ENCODE measurements at regions not wholly inside any gene's neighbourhood (a gene's known extent, or its start where the extent isn't known, plus 50 kb on each side); places are given as distances from the start of the nearest gene placed in this dataset.

DNA sequence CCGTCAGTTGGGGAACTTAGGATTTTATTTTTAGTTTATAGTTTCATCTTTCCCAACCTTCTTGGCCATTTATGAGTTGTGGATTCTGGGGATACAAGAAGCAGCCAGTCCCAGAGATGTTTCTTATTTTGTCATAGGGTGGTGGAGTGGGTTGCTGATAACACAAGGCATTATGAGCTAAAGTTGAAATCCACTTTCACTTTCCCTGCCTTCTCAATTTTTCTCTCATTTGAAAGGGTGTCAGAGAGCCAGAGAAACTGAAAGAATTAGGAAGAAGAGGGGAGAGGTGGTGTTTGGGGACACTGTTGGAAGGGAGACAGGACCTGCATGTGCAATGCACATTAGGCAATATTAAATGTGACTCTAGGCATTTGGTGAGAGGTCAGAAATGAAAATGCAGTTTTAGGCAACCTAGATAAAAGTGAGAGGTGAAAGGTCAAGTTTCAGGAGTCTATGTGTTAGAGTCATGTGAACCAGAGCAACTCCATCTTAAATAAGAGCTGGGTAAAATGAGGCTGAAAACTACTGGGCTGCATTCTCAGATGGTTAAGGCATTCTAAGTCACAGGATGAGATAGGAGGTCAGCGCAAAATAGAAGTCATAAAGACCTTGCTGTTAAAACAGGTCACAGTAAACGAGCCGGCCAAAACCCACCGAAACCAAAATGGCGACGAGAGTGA lies 71.1 kb upstream of the F3 start:
- DNase-seq: no peak

DNA sequence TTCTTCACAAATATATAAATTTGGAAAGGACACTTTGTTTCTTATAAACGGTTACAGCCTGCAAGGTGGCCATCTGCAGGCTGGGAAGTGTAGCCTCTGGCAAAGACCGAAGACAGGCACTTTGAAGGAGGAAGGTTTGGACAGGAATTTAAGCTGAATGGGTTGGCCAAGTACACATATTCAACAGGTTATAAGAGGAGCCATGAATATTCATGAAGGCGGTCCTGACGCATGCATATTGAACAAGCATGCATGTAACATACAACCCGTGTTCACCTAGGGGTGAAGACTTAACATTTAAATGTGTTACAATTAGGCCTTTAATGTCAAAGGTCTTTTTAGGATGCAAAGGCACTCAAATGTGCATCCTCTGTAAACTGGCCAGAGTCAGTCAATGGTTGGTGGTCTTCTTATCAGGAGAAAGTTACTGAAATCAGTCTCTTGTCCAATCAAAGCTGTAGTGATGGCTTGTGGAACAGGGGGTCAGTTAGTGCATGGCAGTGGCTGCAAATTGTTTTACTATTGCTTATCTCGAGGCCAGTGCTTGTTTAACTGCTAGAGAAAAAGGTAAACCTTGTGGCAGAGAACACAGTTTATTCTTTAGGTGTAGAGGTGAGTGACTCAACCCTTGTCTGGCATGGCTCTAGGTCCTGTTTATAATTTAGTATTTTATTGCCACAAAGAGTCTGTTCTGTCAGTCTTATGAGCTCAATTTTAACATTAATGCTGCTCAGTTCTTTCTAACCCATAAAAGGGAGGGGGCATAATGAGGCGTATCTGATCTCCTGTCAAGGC lies 70.3 kb upstream of the F3 start:
- DNase-seq: no peak

DNA sequence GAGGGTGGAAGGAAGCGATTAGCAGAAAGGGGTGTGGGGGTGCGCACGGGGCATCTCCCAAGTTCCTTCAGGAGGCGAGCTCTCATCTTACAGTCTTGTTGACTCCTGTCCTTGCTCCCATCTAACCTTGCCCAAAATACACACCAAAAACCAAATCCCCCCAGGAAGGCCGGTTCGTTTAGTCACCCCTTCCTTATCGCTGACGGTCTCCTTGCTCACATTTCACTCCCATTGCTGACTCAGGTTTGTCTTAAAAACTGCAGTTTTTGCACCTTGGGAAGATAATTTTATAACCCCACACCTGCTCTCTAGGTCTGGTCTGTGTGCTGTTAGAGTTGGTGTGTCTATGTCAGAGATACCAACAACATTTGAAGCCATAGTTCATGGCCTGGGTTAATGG lies 68.1 kb upstream of the F3 start:
- DNase-seq: no peak

DNA sequence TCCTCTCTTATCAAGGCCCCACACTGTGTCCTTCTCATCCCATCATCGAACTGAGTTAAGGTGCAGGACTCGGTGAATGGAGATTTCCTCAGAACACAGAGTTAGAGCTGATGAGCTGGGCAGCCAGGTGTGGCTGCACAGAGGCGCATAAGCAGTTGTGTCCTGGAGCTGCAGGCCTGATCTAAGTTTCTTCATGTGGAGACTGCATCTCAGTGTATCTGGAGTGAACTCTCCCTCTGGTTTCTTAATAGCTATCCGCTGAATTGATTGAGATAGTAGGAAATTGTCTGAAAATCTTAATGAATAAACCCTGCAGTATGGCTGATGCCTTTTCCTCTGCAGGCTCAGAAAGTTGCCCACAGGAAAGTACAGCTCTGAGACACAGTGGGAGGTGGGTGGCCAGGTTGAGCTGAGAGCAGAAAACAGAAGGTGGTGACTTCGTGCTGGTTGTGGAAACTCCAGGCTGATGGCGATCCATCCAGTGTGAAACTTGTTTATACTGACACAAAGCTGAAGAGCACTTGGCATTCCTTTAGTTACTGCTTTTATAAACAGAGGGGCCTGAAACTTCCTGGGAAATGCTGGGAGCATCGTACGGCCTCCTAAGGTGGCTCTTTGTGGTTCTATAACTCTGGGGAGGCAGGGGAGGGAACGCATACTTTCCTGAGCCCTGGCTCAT lies 67.4 kb upstream of the F3 start:
- no peak for DNase-seq

DNA sequence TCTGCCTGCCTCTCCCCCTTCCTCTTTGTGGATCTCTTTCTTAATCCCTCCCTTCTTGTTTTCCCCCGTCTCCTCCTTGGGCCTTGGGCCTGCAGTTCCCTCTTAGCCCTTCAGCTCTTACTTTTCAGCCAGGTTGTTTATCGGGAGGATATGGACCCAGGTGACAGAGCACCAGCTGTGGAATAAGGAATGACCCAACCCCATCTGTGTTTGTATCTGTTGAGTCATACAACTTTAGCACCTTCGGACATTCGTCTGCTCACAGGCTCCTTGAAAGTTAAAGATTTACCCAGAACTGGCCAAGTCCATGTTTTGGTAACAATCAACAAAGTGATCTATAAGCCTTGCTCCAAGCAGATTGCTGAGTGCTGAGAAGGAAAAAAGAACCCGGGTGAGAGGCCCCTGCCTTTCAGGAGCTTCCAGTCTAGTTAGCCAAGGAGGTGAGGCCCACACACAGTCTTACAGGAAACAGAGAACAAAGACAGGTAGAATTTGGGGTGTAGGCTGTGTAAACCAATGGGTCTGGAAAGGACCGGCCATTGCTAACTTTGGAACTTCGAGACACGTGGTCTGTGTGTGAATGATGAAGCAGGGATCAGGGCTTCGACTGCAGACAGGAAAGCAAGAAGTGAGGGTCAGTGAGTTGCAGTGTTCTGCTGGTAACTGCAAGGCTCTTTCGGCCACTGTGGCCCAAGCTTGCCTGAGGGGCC lies 66.7 kb upstream of the F3 start:
- DNase-seq: no peak

DNA sequence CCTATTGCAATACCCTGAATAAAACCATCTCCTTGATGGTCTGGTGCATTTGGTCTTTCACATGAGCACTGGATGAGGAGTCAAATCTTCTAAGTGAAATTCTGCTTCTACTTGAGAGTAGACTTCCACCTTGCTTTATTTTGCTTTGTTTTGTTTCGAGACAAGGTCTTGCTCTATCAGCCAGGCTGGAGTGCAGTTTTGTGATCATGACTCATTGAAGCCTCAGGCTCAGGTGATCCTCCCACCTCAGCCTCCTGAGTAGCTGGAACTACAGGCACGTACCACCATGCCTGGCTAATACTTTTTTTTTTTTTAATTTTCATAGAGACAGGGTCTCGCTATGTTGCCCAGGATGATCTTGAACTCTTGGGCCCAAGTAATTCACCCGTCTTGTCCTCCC lies 65.8 kb upstream of the F3 start:
- no peak for DNase-seq

DNA sequence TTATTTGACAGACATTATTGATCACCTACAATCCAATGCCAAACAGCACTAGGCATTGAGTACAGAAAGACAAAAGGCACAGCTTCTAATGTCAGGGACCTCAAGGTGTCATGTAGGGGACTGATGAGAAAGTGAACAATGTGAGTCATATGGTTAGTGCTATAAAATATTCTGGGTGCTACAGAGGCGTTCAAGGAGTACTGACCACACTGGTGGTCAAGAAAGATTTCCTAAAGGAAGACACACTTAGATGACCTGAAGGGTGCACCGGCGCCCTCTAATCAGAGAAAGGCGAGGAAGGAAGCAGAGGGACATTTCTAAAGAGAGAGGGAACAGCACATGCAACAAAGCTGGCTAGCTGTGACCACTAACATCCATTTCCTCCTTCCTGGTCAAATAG lies 64.9 kb upstream of the F3 start:
- peak; percentile 21 for DNase-seq

DNA sequence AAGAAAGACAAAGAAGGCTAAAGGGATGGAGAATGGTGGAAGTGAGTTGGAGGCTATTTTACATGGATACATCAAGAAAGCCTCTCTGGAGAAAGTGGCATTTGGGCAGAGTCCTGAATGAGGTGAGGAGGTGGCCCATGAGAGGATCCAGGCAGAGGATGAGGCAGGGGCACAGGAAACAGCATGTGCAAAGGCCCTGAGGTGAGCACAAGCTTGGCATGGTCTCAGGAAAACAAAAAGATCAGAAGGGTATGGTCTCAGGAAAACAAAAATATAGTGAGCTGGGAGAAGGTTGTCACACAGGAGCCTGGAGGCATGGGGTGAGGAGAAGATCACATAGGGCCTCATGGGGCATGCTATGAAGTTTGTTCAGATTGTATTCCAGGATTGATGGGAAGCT lies 62.1 kb upstream of the F3 start:
- no peak for DNase-seq

DNA sequence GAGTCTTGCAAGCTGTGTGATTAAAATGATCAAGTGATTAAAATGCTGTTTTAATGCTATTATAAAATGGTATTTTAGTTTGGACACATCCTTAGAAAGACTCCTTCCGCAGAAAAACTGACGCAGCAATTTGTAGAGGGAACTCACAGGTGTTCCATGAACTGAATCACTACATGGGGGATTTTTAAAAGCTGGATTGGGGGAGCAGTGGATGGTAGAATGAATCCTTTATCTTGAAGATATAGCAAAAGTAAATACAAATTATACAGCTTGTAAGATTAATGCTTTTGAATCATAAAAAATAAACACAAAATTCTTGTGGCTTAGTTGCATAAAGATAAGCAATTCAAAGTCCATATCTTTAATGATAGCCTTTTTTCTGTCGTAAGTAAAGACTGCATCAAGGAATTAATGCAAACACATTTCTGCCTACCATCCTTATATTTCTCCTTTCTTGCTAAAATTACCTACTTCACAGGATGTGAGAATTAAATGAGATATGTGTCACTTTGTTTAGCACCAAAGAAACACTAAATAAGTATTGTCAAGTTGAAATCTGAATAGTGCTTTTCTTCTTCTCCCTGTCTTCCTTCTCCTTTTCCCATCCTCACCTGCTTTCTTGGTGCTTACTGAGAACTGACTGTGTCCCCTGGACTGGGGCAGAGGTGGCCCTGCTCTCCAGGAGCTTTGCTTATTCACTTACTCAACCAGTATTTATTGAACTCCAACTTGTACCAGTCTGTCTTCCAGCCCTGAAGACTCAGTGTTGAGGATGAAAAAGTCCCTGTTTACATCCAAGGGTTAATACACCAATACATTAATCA lies 61.5 kb upstream of the F3 start:
- no peak for DNase-seq

DNA sequence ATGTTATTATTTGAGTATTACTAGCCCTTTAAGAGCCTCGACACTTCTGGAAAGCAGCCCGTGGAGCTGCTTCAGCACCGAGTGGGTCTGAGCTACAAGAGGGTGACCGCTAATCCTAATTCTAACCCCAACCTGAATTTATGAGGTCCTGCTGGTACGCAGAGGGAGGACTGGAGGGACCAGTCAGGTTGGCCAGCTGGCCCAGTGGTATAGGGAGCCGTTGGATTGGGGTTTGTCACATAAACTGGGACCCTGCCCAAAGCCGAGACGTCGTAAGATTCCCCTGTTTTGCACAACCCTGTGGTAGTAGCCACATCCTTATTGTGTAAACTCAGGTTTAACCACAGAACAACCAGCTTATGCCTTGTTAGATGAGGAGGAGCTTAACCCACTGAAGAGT lies 60.8 kb upstream of the F3 start:
- DNase-seq: peak; percentile 21

DNA sequence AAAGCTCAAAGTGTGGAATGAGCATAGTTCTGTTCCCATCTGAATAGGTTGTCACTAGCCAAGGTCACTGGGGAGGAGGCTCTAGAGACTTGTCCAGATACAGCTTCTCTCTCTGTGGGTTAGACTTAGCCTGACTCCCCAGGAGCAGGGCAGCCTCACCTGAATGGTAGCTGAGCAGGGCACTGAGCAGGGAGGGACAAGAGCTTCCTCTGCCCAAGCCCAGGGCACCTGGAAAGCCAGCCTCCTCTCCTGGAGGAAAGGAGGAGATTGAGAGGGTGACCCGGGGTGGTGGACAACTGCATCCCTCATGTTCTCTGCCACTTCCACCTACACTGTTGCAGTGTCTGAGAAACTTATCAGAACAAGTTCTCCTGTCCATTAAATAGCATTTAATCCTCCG lies 59.0 kb upstream of the F3 start:
- no peak for DNase-seq

DNA sequence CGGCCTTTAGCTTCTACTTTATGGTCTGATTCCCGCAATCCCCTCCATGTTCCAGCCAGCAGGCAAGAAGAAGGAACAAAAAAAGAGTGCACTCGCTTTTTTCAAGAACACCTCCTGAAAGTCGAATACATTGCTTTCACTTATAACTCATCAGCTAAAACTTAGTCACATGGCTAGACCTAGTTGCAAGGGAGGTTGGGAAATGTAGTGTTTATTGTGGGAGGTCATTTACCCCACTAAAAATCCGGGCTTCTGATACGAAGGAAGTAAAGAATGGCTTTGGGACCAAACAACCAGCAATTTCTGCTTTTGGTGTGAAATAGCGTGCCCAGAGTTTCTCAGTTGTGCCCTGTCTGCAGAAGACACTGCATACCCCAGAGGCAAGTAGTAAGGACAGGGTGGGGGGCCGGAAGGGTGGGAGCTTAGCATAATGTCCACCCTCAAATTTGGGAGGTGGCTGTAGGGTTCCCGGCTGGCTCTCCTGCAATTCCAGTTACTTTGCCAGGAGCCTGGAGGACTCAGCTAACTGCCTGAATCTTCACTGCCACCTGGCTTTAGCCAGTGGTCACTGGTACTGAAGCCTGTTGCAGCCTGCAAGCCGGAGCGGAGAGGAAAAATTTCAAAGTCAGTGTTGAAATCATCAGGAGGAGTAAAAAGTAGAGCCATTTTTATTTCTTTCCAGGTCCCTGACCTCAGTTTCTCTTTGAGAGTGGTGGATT lies 57.7 kb upstream of the F3 start:
- DNase-seq: no peak

DNA sequence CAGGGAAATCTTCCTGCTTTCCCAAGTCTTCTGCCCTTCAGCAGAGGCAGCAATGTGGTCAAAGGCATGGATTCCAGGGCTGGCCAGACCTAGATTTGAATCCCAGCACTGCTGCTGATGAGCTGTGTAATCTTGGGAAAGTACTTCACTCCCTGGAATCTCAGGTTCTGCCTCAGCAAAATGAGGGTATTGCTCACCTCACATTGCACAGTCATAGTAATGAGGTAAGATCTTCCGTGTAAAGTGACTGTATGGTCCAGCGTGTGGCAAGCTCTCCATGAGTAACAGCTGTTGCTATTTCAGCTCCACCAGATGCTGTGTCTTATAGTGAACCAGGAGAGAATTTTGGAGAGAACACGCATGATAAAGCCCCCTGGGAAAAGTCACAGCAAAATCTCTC lies 56.1 kb upstream of the F3 start:
- peak; percentile 73 for DNase-seq

DNA sequence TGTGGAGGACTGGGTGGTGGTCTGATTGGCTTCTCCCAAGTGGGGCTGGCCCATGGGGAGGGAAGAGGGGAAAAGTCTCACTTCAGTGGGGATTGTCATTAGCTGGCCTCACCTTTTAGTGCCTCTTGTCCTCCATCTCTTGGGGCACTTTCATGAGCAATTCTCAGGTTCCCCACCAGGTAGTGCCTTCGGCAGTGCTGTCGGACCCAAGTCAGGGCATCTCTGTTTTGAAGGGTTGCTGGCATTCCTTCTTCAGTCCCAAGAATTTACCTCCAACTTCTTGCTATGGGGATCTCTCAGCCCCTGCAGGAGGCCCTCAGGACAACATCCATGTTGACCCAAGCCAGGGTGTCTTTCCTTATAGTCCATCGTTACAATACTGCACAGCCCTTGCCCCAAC lies 54.7 kb upstream of the F3 start:
- DNase-seq: no peak

DNA sequence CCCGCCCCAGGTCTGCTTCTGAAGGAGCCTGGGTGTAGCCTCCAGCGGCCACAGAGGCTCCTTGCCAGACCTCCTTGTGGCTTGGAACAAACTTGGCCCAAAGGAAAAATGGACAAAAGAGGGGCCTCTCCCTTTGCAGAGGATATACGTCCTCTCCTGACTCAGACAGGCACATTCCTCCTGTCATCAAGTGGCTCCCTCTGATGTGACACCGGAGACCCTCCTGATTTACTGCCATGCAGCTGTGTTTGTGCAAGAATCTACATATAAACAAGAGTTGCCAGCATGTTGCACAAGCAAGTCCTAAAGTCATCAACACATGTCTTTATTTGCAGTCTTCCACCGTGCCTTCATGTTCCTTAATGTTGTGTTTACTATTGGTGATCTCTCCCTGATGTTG lies 54.1 kb upstream of the F3 start:
- DNase-seq: no peak

DNA sequence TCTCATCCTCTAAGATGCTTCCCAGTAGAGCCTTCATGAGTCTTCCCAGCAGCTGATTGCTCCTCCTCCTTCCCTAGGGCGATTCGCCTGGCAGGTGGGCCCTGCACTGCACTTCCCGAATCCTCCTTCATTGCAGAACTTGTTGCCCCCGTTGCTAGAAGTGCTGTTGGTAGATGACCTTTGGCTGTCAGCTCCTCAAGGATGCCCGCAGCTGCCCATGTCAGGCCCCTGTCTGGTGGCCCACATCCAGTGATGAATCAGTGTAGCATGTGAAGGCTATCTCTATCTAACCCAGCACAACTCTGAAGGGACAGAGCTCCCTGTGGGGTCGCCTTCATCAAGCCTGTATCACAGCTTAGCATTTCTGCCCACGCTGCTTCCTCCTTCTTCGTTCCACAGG lies 52.1 kb upstream of the F3 start:
- no peak for DNase-seq

DNA sequence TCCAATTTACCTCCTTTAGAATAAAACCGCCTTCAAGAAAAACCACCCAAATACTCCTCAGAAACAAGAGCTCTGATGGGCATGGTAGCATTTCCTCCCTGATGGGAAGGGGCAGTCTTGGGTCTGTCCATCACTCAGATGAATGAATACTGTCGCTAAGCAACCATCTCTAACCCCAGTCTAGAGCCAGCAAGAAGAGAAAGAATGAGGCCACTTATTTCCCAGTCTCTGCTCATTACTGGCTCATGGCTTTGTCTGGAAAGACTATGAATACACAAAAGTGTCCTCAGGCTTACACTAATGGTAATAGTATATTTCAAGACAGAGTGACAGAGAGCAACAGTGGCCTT lies 51.0 kb upstream of the F3 start:
- DNase-seq: no peak

DNA sequence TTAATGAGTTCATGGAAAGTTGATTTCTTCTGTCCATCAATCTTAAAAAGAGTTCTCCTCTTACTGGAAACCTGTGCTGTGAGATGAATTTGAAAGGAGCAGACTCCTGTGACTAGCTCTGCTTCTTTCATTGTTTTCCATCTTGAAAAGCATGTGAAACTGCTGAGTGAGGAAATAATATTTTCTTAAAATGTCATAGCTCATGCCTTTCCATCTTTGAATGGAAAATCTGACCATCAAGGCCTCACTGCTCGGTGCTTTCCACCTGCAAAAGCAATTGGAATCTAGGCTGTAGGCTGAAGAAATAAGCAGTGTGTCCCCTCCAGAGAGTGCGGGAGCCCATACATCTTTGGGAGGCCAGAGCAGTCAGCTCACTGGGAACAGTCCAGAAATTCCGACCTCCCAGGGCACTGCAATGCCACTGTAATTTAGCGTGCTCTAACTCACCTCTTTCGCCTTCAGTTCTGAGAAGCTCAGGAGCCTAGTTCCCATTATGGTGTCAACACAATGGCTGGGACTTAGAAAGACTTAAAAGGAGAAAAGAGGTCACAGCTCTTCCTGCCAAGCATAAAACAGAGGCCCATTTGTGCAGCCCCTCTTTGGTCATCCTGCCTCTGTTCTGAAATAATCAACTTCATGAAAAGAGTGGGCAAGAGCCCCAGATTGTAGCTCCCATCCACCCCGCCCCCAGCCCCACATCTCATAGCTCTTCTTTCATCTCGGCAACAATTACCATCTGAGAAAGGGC lies 50.4 kb upstream of the F3 start:
- DNase-seq: no peak
